ENCODE measurements at regions not wholly inside any gene's neighbourhood (a gene's known extent, or its start where the extent isn't known, plus 50 kb on each side); places are given as distances from the start of the nearest gene placed in this dataset.

GRCh38 chr7:91634485-91635177 lies 245.9 kb downstream of the MTERF1 start:
- Mint-ChIP-seq H3K4me1 (ENCODE audit: unreplicated experiment) (peaks cover 10% of the 10 kb centered on the region), H3K9me3 (ENCODE audit: unreplicated experiment) (no peaks in the 10 kb centered on the region)
- no peak for TF ChIP-seq CTCF (IDR thresholded peaks at IDR 0.05; ENCODE audit: unreplicated experiment)

GRCh38 chr7:91636129-91636724 lies 244.3 kb downstream of the MTERF1 start:
- Mint-ChIP-seq H3K4me1 (ENCODE audit: unreplicated experiment) (peaks cover 10% of the 10 kb centered on the region), H3K27ac (ENCODE audit: unreplicated experiment) (no peak overlapping the region), H3K9me3 (ENCODE audit: unreplicated experiment) (no peaks in the 10 kb centered on the region), H3K4me3 (ENCODE audit: unreplicated experiment) (no peak overlapping the region), H3K36me3 (ENCODE audit: low read depth, unreplicated experiment) (no peaks in the 10 kb centered on the region), H3K27me3 (ENCODE audit: unreplicated experiment) (peaks cover 1% of the 10 kb centered on the region)
- DNase-seq (ENCODE audit: low spot score): peak; percentile 47
- peak; percentile 65 for TF ChIP-seq CTCF (IDR thresholded peaks at IDR 0.05; ENCODE audit: unreplicated experiment)

More at GRCh38 chr7:91634485-91635177, 245.9 kb downstream of the MTERF1 start:
- H3K4me3 Mint-ChIP-seq (ENCODE audit: unreplicated experiment): no peak overlapping the region
- H3K27ac Mint-ChIP-seq (ENCODE audit: unreplicated experiment): no peak overlapping the region
- H3K36me3 Mint-ChIP-seq (ENCODE audit: low read depth, unreplicated experiment): no peaks in the 10 kb centered on the region
- H3K27me3 Mint-ChIP-seq (ENCODE audit: unreplicated experiment): peaks cover 1% of the 10 kb centered on the region
- DNase-seq (ENCODE audit: low spot score): no peak

GRCh38 chr7:91636728-91637127 lies 243.8 kb downstream of the MTERF1 start:
- Mint-ChIP-seq H3K9me3 (ENCODE audit: unreplicated experiment) (no peaks in the 10 kb centered on the region), H3K27me3 (ENCODE audit: unreplicated experiment) (peaks cover 1% of the 10 kb centered on the region), H3K4me1 (ENCODE audit: unreplicated experiment) (peaks cover 10% of the 10 kb centered on the region), H3K27ac (ENCODE audit: unreplicated experiment) (no peak overlapping the region), H3K36me3 (ENCODE audit: low read depth, unreplicated experiment) (no peaks in the 10 kb centered on the region), H3K4me3 (ENCODE audit: unreplicated experiment) (no peak overlapping the region)
- no peak for TF ChIP-seq CTCF (IDR thresholded peaks at IDR 0.05; ENCODE audit: unreplicated experiment)
- no peak for DNase-seq (ENCODE audit: low spot score)

- Mint-ChIP-seq H3K27ac (ENCODE audit: unreplicated experiment) (no peak overlapping the region), H3K4me1 (ENCODE audit: unreplicated experiment) (no peaks in the 10 kb centered on the region)
- TF ChIP-seq CTCF (IDR thresholded peaks at IDR 0.05; ENCODE audit: unreplicated experiment): no peak
Measured at GRCh38 chr7:91644256-91644655, 236.2 kb downstream of the MTERF1 start.

GRCh38 chr7:91645542-91645941 lies 235.0 kb downstream of the MTERF1 start:
- Mint-ChIP-seq H3K27me3 (ENCODE audit: unreplicated experiment) (peaks cover 1% of the 10 kb centered on the region), H3K27ac (ENCODE audit: unreplicated experiment) (no peak overlapping the region), H3K36me3 (ENCODE audit: low read depth, unreplicated experiment) (no peaks in the 10 kb centered on the region), H3K4me3 (ENCODE audit: unreplicated experiment) (no peak overlapping the region), H3K4me1 (ENCODE audit: unreplicated experiment) (no peaks in the 10 kb centered on the region), H3K9me3 (ENCODE audit: unreplicated experiment) (no peaks in the 10 kb centered on the region)
- DNase-seq (ENCODE audit: low spot score): no peak
- TF ChIP-seq CTCF (IDR thresholded peaks at IDR 0.05; ENCODE audit: unreplicated experiment): no peak

More at GRCh38 chr7:91644256-91644655, 236.2 kb downstream of the MTERF1 start:
- H3K27me3 Mint-ChIP-seq (ENCODE audit: unreplicated experiment): peaks cover 1% of the 10 kb centered on the region
- no peaks in the 10 kb centered on the region for H3K36me3 Mint-ChIP-seq (ENCODE audit: low read depth, unreplicated experiment)
- no peak overlapping the region for H3K4me3 Mint-ChIP-seq (ENCODE audit: unreplicated experiment)
- no peaks in the 10 kb centered on the region for H3K9me3 Mint-ChIP-seq (ENCODE audit: unreplicated experiment)
- no peak for DNase-seq (ENCODE audit: low spot score)
